H1 (cell line): ENCODE measurements at regions not wholly inside any gene's neighbourhood (a gene's known extent, or its start where the extent isn't known, plus 50 kb on each side); places are given as distances from the start of the nearest gene placed in this dataset.
"Not testable (repeated sequence)": the region's sequence is repeated elsewhere in the genome, so short reads cannot be mapped to it uniquely, and the experiment has no call there.

Experiments used
- CTCF ChIA-PET: fragments of 300-600 bp; sonication (Branson Sonifier 250); formaldehyde crosslinking; loops from one replicate; lab custom pipeline; 2021; ENCODE audit not compliant: partially characterized antibody; lab: Charles Lee
- POLR2A ChIA-PET: fragments of 300-600 bp; sonication (Branson Sonifier 250); formaldehyde crosslinking; loops from one replicate; lab custom pipeline; 2021; ENCODE audit warnings: inconsistent platforms; ENCODE audit not compliant: partially characterized antibody; lab: Charles Lee
- DNase-seq, 2 experiments: peaks; one replicate each; pipeline versions ENCODE4 v3.0.0 to v3.0.0-alpha.2; 2010 to 2022; ENCODE audit warnings: low spot score in 2 of 2, low read depth in 1 of 2, mixed read lengths in 1 of 2
- FAIRE-seq: peaks from 2 replicates; lab custom pipeline; 2011; peaks lifted over from hg19 to GRCh38; lab: Jason Lieb, UNC
- H2AFZ ChIP-seq: 2 replicates; pipeline ENCODE4 v1.8.1; 2012; ENCODE audit warnings: low read length, inconsistent platforms
- H2AK5ac ChIP-seq: 2 replicates; pipeline ENCODE4 v1.6.1; 2013; ENCODE audit warnings: low read depth, low read length
- H2BK120ac ChIP-seq: replicated peaks from 2 replicates; pipeline ENCODE3; 2013; ENCODE audit warnings: low read depth, low read length, inconsistent platforms
- H2BK12ac ChIP-seq: 2 replicates; pipeline ENCODE4 v1.6.1; 2013; ENCODE audit warnings: low read depth, low read length
- H2BK15ac ChIP-seq: 2 replicates; pipeline ENCODE4 v1.6.1; 2013; ENCODE audit warnings: low read length
- H2BK20ac ChIP-seq: 2 replicates; pipeline ENCODE4 v1.6.1; 2013; ENCODE audit warnings: low read length
- H2BK5ac ChIP-seq: 2 replicates; pipeline ENCODE4 v1.6.1; 2013; ENCODE audit warnings: low read depth, low read length
- H3K14ac ChIP-seq: 2 replicates; pipeline ENCODE4 v1.6.1; 2013; ENCODE audit warnings: inconsistent platforms; ENCODE audit not compliant: insufficient read length
- H3K18ac ChIP-seq: 2 replicates; pipeline ENCODE4 v1.6.1; 2013; ENCODE audit warnings: low read length; ENCODE audit errors: extremely low read depth
- H3K23ac ChIP-seq: 2 replicates; pipeline ENCODE4 v1.6.1; 2013; ENCODE audit warnings: inconsistent platforms; ENCODE audit not compliant: insufficient read length
- H3K23me2 ChIP-seq: 2 replicates; pipeline ENCODE4 v1.6.1; 2013; ENCODE audit warnings: low read depth, low read length
- H3K27ac ChIP-seq: 2 replicates; pipeline ENCODE4 v1.6.1; 2011; ENCODE audit warnings: low read depth, low read length, inconsistent platforms
- H3K27me3 ChIP-seq, 4 experiments: replicated peaks in 1 of 4; 1 replicate in 1 of 4; 2 replicates in 3 of 4; pipeline versions ENCODE4 v1.6.1 to v1.8.1; 2011 to 2013; ENCODE audit warnings: low read length in 3 of 4, mild to moderate bottlenecking in 3 of 4, inconsistent platforms in 2 of 4, mixed read lengths in 2 of 4, moderate library complexity in 1 of 4; ENCODE audit not compliant: control insufficient read depth in 3 of 4, insufficient read depth in 3 of 4; ENCODE audit errors: extremely low read depth in 1 of 4
- H3K36me3 ChIP-seq, 4 experiments: 2 replicates each; pipeline versions ENCODE4 v1.6.1 to v1.8.1; 2011 to 2013; ENCODE audit warnings: mild to moderate bottlenecking in 4 of 4, low read length in 3 of 4, moderate library complexity in 2 of 4, control low read depth in 1 of 4, inconsistent platforms in 1 of 4; ENCODE audit not compliant: insufficient read depth in 4 of 4, control insufficient read depth in 2 of 4
- H3K4ac ChIP-seq: replicated peaks from 2 replicates; pipeline ENCODE3; 2013; ENCODE audit warnings: low read length, low read depth, mixed read lengths, inconsistent platforms; ENCODE audit not compliant: insufficient read length
- H3K4me1 ChIP-seq, 4 experiments: replicated peaks in 1 of 4; 1 replicate in 1 of 4; 2 replicates in 3 of 4; pipeline versions ENCODE4 v1.6.1 to v1.8.1; 2011 to 2013; ENCODE audit warnings: low read length in 3 of 4, inconsistent platforms in 2 of 4, mixed read lengths in 1 of 4; ENCODE audit not compliant: insufficient read depth in 4 of 4, control insufficient read depth in 3 of 4
- H3K4me2 ChIP-seq, 2 experiments: 2 replicates each; pipeline versions ENCODE4 v1.6.1 to v1.8.1; 2011 to 2013; ENCODE audit warnings: low read depth in 2 of 2, low read length in 2 of 2, control low read depth in 1 of 2, inconsistent platforms in 1 of 2, mild to moderate bottlenecking in 1 of 2; ENCODE audit not compliant: insufficient read depth in 1 of 2
- H3K4me3 ChIP-seq, 4 experiments: fragments of 200-600, 300-600 bp in 1 of 4; sonication (generic), shearing (Covaris generic), sonication (Bioruptor Twin) in 1 of 4; 2 replicates each; pipeline versions ENCODE4 v1.5.1 to v1.8.1; 2011 to 2016; ENCODE audit warnings: low read length in 4 of 4, low read depth in 3 of 4, control low read depth in 2 of 4, inconsistent platforms in 2 of 4, mild to moderate bottlenecking in 2 of 4, mixed read lengths in 1 of 4, moderate library complexity in 1 of 4; ENCODE audit not compliant: insufficient read depth in 2 of 4; ENCODE audit errors: extremely low read depth in 1 of 4
- H3K56ac ChIP-seq: replicated peaks from 2 replicates; pipeline ENCODE3; 2013; ENCODE audit warnings: low read depth, mild to moderate bottlenecking, mixed read lengths, low read length, inconsistent platforms; ENCODE audit not compliant: insufficient read length
- H3K79me1 ChIP-seq: 2 replicates; pipeline ENCODE4 v1.6.1; 2013; ENCODE audit warnings: low read depth, low read length, control low read depth
- H3K79me2 ChIP-seq, 2 experiments: 2 replicates each; pipeline versions ENCODE4 v1.6.1 to v1.8.1; 2012 to 2013; ENCODE audit warnings: low read length in 2 of 2, mild to moderate bottlenecking in 2 of 2, inconsistent platforms in 1 of 2; ENCODE audit not compliant: insufficient read depth in 2 of 2, control insufficient read depth in 1 of 2
- H3K9ac ChIP-seq, 4 experiments: replicated peaks in 1 of 4; 1 replicate in 1 of 4; 2 replicates in 3 of 4; pipeline versions ENCODE4 v1.6.1 to v1.8.1; 2011 to 2013; ENCODE audit warnings: low read depth in 3 of 4, low read length in 3 of 4, control low read depth in 2 of 4, mild to moderate bottlenecking in 2 of 4, moderate library complexity in 2 of 4, inconsistent platforms in 1 of 4; ENCODE audit errors: extremely low read depth in 1 of 4
- H3K9me3 ChIP-seq, 2 experiments: 2 replicates each; pipeline versions ENCODE4 v1.6.1 to v1.8.1; 2012 to 2013; ENCODE audit warnings: mild to moderate bottlenecking in 2 of 2, moderate library complexity in 2 of 2, control low read depth in 1 of 2, inconsistent platforms in 1 of 2, low read depth in 1 of 2, low read length in 1 of 2, mixed read lengths in 1 of 2; ENCODE audit not compliant: insufficient read depth in 2 of 2
- H4K20me1 ChIP-seq, 2 experiments: replicated peaks in 1 of 2; 2 replicates each; pipeline versions ENCODE3 to v1.8.1; 2011 to 2013; ENCODE audit warnings: inconsistent platforms in 2 of 2, low read length in 2 of 2, mild to moderate bottlenecking in 1 of 2; ENCODE audit not compliant: insufficient read depth in 2 of 2, control insufficient read depth in 1 of 2
- H4K5ac ChIP-seq: 2 replicates; pipeline ENCODE4 v1.6.1; 2013; ENCODE audit warnings: low read length, low read depth, mixed read lengths, inconsistent platforms; ENCODE audit not compliant: insufficient read length
- H4K8ac ChIP-seq: 2 replicates; pipeline ENCODE4 v1.8.0; 2013; ENCODE audit warnings: mild to moderate bottlenecking, moderate library complexity, low read length, inconsistent platforms; ENCODE audit not compliant: insufficient read depth; ENCODE audit errors: extremely low read depth
- H4K91ac ChIP-seq: replicated peaks from 2 replicates; pipeline ENCODE3; 2013; ENCODE audit warnings: low read length, mixed read lengths, inconsistent platforms; ENCODE audit not compliant: insufficient read length
- WGBS, 2 experiments: shearing (Covaris generic) in 1 of 2; methylation state at CpG; one replicate each; pipeline versions ENCODE4 v1.1.6 to v1.1.7; 2013 to 2015; ENCODE audit warnings: low lambda C conversion rate in 2 of 2, mixed read lengths in 2 of 2, inconsistent platforms in 1 of 2, low coverage in 1 of 2, missing lambda C conversion rate in 1 of 2; ENCODE audit not compliant: insufficient replicate concordance in 2 of 2, insufficient coverage in 1 of 2, insufficient read length in 1 of 2; ENCODE audit errors: extremely low coverage in 1 of 2, missing lambda C conversion rate in 1 of 2; 5-methylcytosine and 5-hydroxymethylcytosine counted together

DNA sequence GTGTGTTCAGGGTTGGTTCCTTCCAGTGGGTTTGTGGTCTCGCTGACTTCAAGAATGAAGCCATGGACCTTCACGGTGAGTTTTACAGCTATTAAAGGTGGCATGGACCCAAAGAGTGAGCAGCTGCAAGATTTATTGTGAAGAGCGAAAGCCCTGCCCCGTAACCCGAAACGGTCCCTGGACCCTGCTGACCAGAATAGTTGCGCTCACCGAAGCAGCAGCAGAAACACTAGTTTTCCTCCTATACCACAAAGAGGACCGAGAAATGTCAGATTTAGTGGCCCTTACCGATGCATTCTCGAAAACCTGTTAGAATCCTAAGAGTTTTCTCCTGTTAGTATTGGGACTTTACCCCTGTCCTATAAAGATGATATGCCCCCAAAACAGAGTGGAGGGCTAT is 176.5 kb upstream of the FAM240B start:
- H4K5ac ChIP-seq, H2BK12ac ChIP-seq, H3K23me2 ChIP-seq, H2AFZ ChIP-seq, H3K4me3 ChIP-seq, H3K18ac ChIP-seq, H2BK5ac ChIP-seq, DNase-seq, H4K8ac ChIP-seq, H3K56ac ChIP-seq, H3K79me1 ChIP-seq, H3K27ac ChIP-seq, POLR2A ChIA-PET, H2BK15ac ChIP-seq, H3K4ac ChIP-seq, H3K9me3 ChIP-seq, FAIRE-seq, H3K23ac ChIP-seq, H4K20me1 ChIP-seq, H4K91ac ChIP-seq, H2BK20ac ChIP-seq, H2AK5ac ChIP-seq, H3K9ac ChIP-seq, H3K79me2 ChIP-seq, H3K14ac ChIP-seq, H3K27me3 ChIP-seq, H3K36me3 ChIP-seq, CTCF ChIA-PET, H3K4me1 ChIP-seq, H3K4me2 ChIP-seq, H2BK120ac ChIP-seq: not testable (repeated sequence)
- 96% methylated on average over 9 of the region's 11 CpGs; no CpG with 5 or more reads in 1 of the 2 experiments for WGBS, 2 experiments

DNA sequence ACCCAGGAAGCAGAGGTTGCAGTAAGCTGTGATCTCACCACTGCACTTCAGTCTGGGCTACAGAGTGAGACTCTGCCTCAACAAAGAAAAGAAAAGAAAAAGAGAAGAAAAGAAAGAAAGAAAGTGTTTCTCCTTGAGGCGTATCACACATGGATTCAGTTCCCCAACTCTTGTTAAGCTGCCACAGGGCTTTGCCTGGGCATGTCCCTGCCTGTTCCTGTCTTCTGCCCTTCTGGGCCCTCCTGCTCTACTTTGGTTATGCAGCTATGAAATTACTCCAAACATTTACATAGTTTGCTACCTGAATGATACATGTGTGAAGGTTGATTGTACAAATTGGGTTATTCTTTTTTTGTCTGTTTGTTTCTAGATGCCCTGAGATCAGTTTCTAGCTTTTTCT is 175.3 kb upstream of the FAM240B start:
- H3K36me3 ChIP-seq, H2BK15ac ChIP-seq, H3K9ac ChIP-seq, H3K18ac ChIP-seq, POLR2A ChIA-PET, H4K8ac ChIP-seq, H3K9me3 ChIP-seq, DNase-seq, H2BK12ac ChIP-seq, H3K4me1 ChIP-seq, H3K4me2 ChIP-seq, H3K27me3 ChIP-seq, H4K91ac ChIP-seq, H3K4me3 ChIP-seq, H2BK120ac ChIP-seq, H3K79me1 ChIP-seq, H2AFZ ChIP-seq, H3K4ac ChIP-seq, H3K23ac ChIP-seq, H3K23me2 ChIP-seq, H3K79me2 ChIP-seq, FAIRE-seq, H4K20me1 ChIP-seq, H4K5ac ChIP-seq, H3K27ac ChIP-seq, H3K14ac ChIP-seq, CTCF ChIA-PET, H2BK20ac ChIP-seq, H2BK5ac ChIP-seq, H2AK5ac ChIP-seq, H3K56ac ChIP-seq: not testable (repeated sequence)
- WGBS, 2 experiments: no CpG with 5 or more reads among the region's 1 CpG
